ENCODE measurements at regions not wholly inside any gene's neighbourhood (a gene's known extent, or its start where the extent isn't known, plus 50 kb on each side); places are given as distances from the start of the nearest gene placed in this dataset.

GRCh38 chr1:70490153-70490552 lies 79.1 kb downstream of the CTH start:
- POLR2A ChIA-PET, result no interaction called here
- CTCF ChIA-PET, result no interaction called here
- TF ChIP-seq SP1 (IDR thresholded peaks at IDR 0.05) (no peak), TARDBP (IDR thresholded peaks at IDR 0.05) (no peak), CTBP1 (IDR thresholded peaks at IDR 0.05; ENCODE audit: borderline replicate concordance) (no peak), FOXK2 (IDR thresholded peaks at IDR 0.05) (no peak), LEF1 (IDR thresholded peaks at IDR 0.05; ENCODE audit: borderline replicate concordance) (no peak), ELF4 (IDR thresholded peaks at IDR 0.05) (no peak)
- TF ChIP-seq, protein P1, sequence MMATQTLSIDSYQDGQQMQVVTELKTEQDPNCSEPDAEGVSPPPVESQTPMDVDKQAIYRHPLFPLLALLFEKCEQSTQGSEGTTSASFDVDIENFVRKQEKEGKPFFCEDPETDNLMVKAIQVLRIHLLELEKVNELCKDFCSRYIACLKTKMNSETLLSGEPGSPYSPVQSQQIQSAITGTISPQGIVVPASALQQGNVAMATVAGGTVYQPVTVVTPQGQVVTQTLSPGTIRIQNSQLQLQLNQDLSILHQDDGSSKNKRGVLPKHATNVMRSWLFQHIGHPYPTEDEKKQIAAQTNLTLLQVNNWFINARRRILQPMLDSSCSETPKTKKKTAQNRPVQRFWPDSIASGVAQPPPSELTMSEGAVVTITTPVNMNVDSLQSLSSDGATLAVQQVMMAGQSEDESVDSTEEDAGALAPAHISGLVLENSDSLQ (IDR thresholded peaks at IDR 0.05), result no peak
- no peak for DNase-seq (ENCODE audit: extremely low spot score)

DNA sequence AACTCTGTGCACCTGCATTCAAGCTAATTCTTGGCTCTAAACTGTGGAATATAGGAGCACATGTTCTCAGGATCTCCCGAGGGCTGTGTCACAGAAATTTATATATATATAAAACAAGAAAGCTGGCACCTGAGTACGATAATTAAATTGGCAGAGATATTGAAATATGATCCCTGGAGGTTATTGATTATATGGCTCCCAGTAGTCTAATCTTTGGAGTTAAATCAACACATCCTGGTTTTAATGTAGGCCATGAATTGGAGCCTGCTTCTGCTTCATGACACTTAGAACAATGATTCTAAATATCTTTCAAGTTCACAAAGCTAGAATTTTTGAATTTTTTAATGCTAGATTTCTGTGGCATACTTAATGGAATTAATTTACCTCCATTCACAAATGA lies 84.3 kb downstream of the CTH start:
- TF ChIP-seq LEF1 (IDR thresholded peaks at IDR 0.05; ENCODE audit: borderline replicate concordance), result no peak
- no peak for TF ChIP-seq TARDBP (IDR thresholded peaks at IDR 0.05)
- TF ChIP-seq BHLHE40 (IDR thresholded peaks at IDR 0.05; ENCODE audit: borderline replicate concordance), result no peak
- POLR2A ChIA-PET, result interaction anchor here (2.0 kb wide), 1 partner anchor 85 kb away, joined by 6 read pairs; the partner anchor contains the start of gene CTH
- CTCF ChIA-PET, result no interaction called here

DNA sequence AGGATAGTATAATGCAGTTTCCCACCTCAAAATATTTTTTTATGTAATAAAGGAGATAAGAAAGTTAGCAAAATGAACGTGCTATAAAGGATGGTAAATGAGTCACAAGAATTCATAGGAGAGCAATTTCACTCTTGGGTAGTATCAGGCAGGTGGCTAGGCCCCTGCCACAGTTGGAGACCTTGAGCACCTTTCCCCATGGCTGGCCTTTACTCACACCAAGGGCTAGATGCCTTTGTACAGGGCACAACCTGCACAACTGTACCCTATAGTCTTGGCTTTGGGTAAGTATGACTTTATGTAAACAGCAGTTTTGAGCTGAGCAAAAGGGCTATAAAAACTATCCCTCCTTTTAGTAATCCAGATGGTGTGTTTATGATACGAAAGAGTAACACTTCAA lies 85.1 kb downstream of the CTH start:
- DNase-seq (ENCODE audit: extremely low spot score), result no peak
- ChIA-PET CTCF (no interaction called here), POLR2A (no interaction called here)
- no peak for TF ChIP-seq FOXK2 (IDR thresholded peaks at IDR 0.05)

More for the DNA sequence above, 84.3 kb downstream of the CTH start:
- DNase-seq (ENCODE audit: extremely low spot score), result no peak

- no peak for TF ChIP-seq CTBP1 (IDR thresholded peaks at IDR 0.05; ENCODE audit: borderline replicate concordance)
- TF ChIP-seq HDGF (IDR thresholded peaks at IDR 0.05; ENCODE audit: borderline replicate concordance), result no peak
- TF ChIP-seq NFRKB (IDR thresholded peaks at IDR 0.05), result no peak
- no peak for TF ChIP-seq FOXK2 (IDR thresholded peaks at IDR 0.05)
- no peak for TF ChIP-seq ELF4 (IDR thresholded peaks at IDR 0.05)
- TF ChIP-seq SUZ12 (IDR thresholded peaks at IDR 0.05), result no peak
- no peak for TF ChIP-seq LEF1 (IDR thresholded peaks at IDR 0.05; ENCODE audit: borderline replicate concordance)
- no peak for TF ChIP-seq FOXM1 (IDR thresholded peaks at IDR 0.05; ENCODE audit: borderline replicate concordance)
- TF ChIP-seq ARNT (IDR thresholded peaks at IDR 0.05), result no peak
- TF ChIP-seq FOXA1 (IDR thresholded peaks at IDR 0.05), result no peak
- TF ChIP-seq, protein P1 (IDR thresholded peaks at IDR 0.05), result no peak
- TF ChIP-seq SP1 (IDR thresholded peaks at IDR 0.05), result no peak
- no peak for DNase-seq (ENCODE audit: extremely low spot score)
- POLR2A ChIA-PET, result interaction anchor here (1.3 kb wide), 1 partner anchor 276 kb away, joined by 3 read pairs; the partner anchor contains the start of gene SRSF11
- CTCF ChIA-PET, result no interaction called here
Measured at GRCh38 chr1:70497152-70497551, 86.1 kb downstream of the CTH start.

DNA sequence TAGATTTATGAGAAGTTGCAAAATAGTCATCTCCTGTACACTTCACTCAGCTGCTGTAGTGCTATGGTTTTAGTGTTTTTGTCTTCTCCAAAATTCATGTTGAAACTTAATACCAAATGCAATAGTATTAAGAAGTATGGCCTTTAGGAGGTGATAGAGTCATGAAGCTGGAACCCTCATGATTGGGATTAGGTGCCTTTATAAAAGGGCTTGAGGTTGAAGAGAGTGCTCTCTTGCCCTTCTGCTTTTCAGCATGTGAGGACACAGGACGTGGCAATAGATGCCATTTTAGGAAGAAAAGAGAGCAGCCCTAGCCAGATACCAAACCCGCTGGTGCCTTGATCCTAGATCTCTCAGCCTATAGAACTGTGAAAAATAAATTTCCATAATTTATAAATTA lies 87.6 kb downstream of the CTH start:
- POLR2A ChIA-PET, result interaction anchor here (1.6 kb wide), 1 partner anchor 88 kb away, joined by 4 read pairs; the partner anchor contains the start of gene CTH
- no peak for DNase-seq (ENCODE audit: extremely low spot score)
- CTCF ChIA-PET, result no interaction called here
- no peak for TF ChIP-seq ZNF384 (IDR thresholded peaks at IDR 0.05)
- no peak for TF ChIP-seq FOXM1 (IDR thresholded peaks at IDR 0.05; ENCODE audit: borderline replicate concordance)
- TF ChIP-seq ARNT (IDR thresholded peaks at IDR 0.05), result no peak
- TF ChIP-seq TARDBP (IDR thresholded peaks at IDR 0.05), result no peak

DNA sequence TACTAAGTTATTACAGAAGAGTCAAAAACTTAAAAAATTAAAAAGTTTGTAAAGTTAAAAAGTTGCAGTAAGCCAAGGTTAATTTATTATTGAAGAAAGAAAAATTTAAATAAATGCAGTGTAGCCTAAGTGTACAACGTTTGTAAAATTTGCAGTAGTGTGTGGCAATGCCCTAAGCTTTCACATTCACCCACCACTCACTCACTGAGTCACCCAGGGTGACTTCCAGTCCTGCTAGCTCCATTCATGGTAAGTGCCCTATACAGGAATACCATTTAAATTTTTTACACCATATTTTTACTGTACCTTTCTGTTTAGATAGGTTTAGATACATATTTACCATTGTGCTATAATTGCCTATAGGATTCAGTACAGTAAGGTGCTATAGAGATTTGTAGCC lies 88.6 kb downstream of the CTH start:
- ChIA-PET CTCF (no interaction called here), POLR2A (interaction anchor here (1.6 kb wide), 1 partner anchor 89 kb away, joined by 4 read pairs; the partner anchor contains the start of gene CTH)
- TF ChIP-seq LEF1 (IDR thresholded peaks at IDR 0.05; ENCODE audit: borderline replicate concordance), result no peak
- TF ChIP-seq ZNF384 (IDR thresholded peaks at IDR 0.05), result no peak
- TF ChIP-seq TARDBP (IDR thresholded peaks at IDR 0.05), result no peak
- DNase-seq (ENCODE audit: extremely low spot score), result no peak

GRCh38 chr1:70503358-70503757 lies 92.3 kb downstream of the CTH start:
- ChIA-PET CTCF (interaction anchor here (0.5 kb wide), 1 partner anchor 129 kb away, joined by 3 read pairs; no protein-coding TSS in a partner anchor), POLR2A (no interaction called here)
- TF ChIP-seq, protein P1 (IDR thresholded peaks at IDR 0.05), result no peak
- TF ChIP-seq L3MBTL2 (conservative IDR thresholded peaks at IDR 0.05) (no peak), SP1 (IDR thresholded peaks at IDR 0.05) (no peak), LEF1 (IDR thresholded peaks at IDR 0.05; ENCODE audit: borderline replicate concordance) (no peak), FOXM1 (IDR thresholded peaks at IDR 0.05; ENCODE audit: borderline replicate concordance) (no peak), FOXK2 (IDR thresholded peaks at IDR 0.05) (no peak), TARDBP (IDR thresholded peaks at IDR 0.05) (no peak), ELF4 (IDR thresholded peaks at IDR 0.05) (no peak), ZNF384 (IDR thresholded peaks at IDR 0.05) (no peak), NFRKB (IDR thresholded peaks at IDR 0.05) (no peak), SUZ12 (IDR thresholded peaks at IDR 0.05) (no peak), FOXA1 (IDR thresholded peaks at IDR 0.05) (no peak)
- no peak for DNase-seq (ENCODE audit: extremely low spot score)

Measured in HEK293T (cell line).